AG09309 (cell line): ENCODE measurements at regions not wholly inside any gene's neighbourhood (a gene's known extent, or its start where the extent isn't known, plus 50 kb on each side); places are given as distances from the start of the nearest gene placed in this dataset.

Experiments used
- DNase-seq: peaks from one replicate; pipeline ENCODE4 v3.0.0-alpha.2; 2010; ENCODE audit warnings: low read depth
- H3K4me3 ChIP-seq: 2 replicates; pipeline ENCODE4 v1.5.1; 2011; ENCODE audit warnings: mild to moderate bottlenecking, low read depth, low read length, moderate library complexity; ENCODE audit not compliant: control insufficient read depth
- CTCF ChIP-seq: IDR thresholded peaks from 2 replicates; pipeline ENCODE4 v1.5.1; 2011; ENCODE audit warnings: mild to moderate bottlenecking, low read depth, low read length, inconsistent platforms; ENCODE audit not compliant: insufficient read depth, control insufficient read depth; ENCODE audit errors: missing control alignments

GRCh38 chr14:75333606-75334548 is 55.2 kb downstream of the FOS start:
- TF ChIP-seq CTCF = no peak
- H3K4me3 ChIP-seq = no peak overlapping the region
- DNase-seq = no peak

- H3K4me3 ChIP-seq = no peak overlapping the region
- no peak for TF ChIP-seq CTCF
- no peak for DNase-seq
Observed at GRCh38 chr14:75334549-75335051, 56.0 kb downstream of the FOS start.

- no peak for TF ChIP-seq CTCF
- H3K4me3 ChIP-seq = no peak overlapping the region
- DNase-seq = no peak
Observed at GRCh38 chr14:75335571-75335970, 56.9 kb downstream of the FOS start.

- H3K4me3 ChIP-seq = no peak overlapping the region
- no peak for DNase-seq
- TF ChIP-seq CTCF = no peak
Observed at GRCh38 chr14:75338398-75338797, 59.8 kb downstream of the FOS start.

- TF ChIP-seq CTCF = no peak
- H3K4me3 ChIP-seq = no peak overlapping the region
- peak; percentile 35 for DNase-seq
Observed at GRCh38 chr14:75339059-75339458, 60.4 kb downstream of the FOS start.

GRCh38 chr14:75340921-75341320 is 62.3 kb downstream of the FOS start:
- no peak for TF ChIP-seq CTCF
- no peak overlapping the region for H3K4me3 ChIP-seq
- no peak for DNase-seq
